ENCODE measurements at regions not wholly inside any gene's neighbourhood (a gene's known extent, or its start where the extent isn't known, plus 50 kb on each side); places are given as distances from the start of the nearest gene placed in this dataset.

GRCh38 chr3:152578769-152579168 is 256.2 kb upstream of the P2RY1 start:
- intact Hi-C loops (cut with micrococcal nuclease) (loop anchor here (10.0 kb wide), 1 partner anchor 136 kb away; no protein-coding TSS in a partner anchor), in situ Hi-C loops (cut with MboI) (no loop called here)
- no peaks in the 10 kb centered on the region for H3K9me3 ChIP-seq (replicated peaks; ENCODE audit: control insufficient read depth, insufficient read depth, low read depth, low read length)
- DNase-seq (ENCODE audit: extremely low read depth in 1 of 4, low spot score in 3 of 4) (no peak), ATAC-seq (no peak), FAIRE-seq (no peak)
- H3K4me2 ChIP-seq (ENCODE audit: insufficient read depth, low read length): no peak overlapping the region
- TF ChIP-seq CEBPB (tag; IDR thresholded peaks at IDR 0.05) (peak; percentile 56), KHSRP (IDR thresholded peaks at IDR 0.05) (no peak), MEIS2 (IDR thresholded peaks at IDR 0.05; ENCODE audit: partially characterized antibody) (no peak), ZNF282 (CRISPR knock-in tag; IDR thresholded peaks at IDR 0.05) (no peak), CEBPG (CRISPR knock-in tag; IDR thresholded peaks at IDR 0.05) (no peak), CEBPG (tag; conservative IDR thresholded peaks at IDR 0.05 in 1 of 2, IDR thresholded peaks at IDR 0.05 in 1 of 2) (peak in 1 of 2 experiments; percentile 20; a peak in 1 of 4 replicates)
- no peak overlapping the region for H2AFZ ChIP-seq (ENCODE audit: low read depth, low read length)
- POLR2A ChIA-PET: interaction anchor here (0.8 kb wide), 1 partner anchor 187 kb away, joined by 3 read pairs; no protein-coding TSS in a partner anchor
- BruUV-seq (replicated peaks): no TSS peak
- no peak overlapping the region for H3K27ac ChIP-seq (ENCODE audit: extremely low read depth, low read depth, low read length)
- no peaks in the 10 kb centered on the region; a peak in 1 of 5 replicates for H3K4me1 ChIP-seq (replicated peaks in 1 of 2; ENCODE audit: control insufficient read depth in 2 of 2, insufficient read depth in 2 of 2, low read length in 2 of 2)
- H3K79me2 ChIP-seq (ENCODE audit: control insufficient read depth, insufficient read depth, low read length): no peaks in the 10 kb centered on the region
- no peaks in the 10 kb centered on the region for H3K36me3 ChIP-seq (ENCODE audit: control insufficient read depth, insufficient read depth, low read length)
- H3K4me3 ChIP-seq: no peak overlapping the region
- no peaks in the 10 kb centered on the region for H3K9me1 ChIP-seq (ENCODE audit: control insufficient read depth, insufficient read depth, low read length)
- no peaks in the 10 kb centered on the region for H3K27me3 ChIP-seq (ENCODE audit: control insufficient read depth in 2 of 2, insufficient read depth in 2 of 2, low read length in 2 of 2)
- CTCF ChIA-PET (ENCODE audit: low intra/inter-chr PET ratio): no interaction called here
- H4K20me1 ChIP-seq (replicated peaks; ENCODE audit: control insufficient read depth, insufficient read depth, low read length): no peaks in the 10 kb centered on the region
- H3K9ac ChIP-seq (ENCODE audit: insufficient read depth in 1 of 2, low read depth in 2 of 2, low read length in 2 of 2): no peak overlapping the region

GRCh38 chr3:152581951-152582350 is 253.0 kb upstream of the P2RY1 start:
- H3K36me3 ChIP-seq (ENCODE audit: control insufficient read depth, insufficient read depth, low read length): no peaks in the 10 kb centered on the region
- H3K27ac ChIP-seq (ENCODE audit: extremely low read depth, low read depth, low read length): no peak overlapping the region
- H3K79me2 ChIP-seq (ENCODE audit: control insufficient read depth, insufficient read depth, low read length): no peaks in the 10 kb centered on the region
- ATAC-seq (no peak), DNase-seq (ENCODE audit: extremely low read depth in 1 of 4, low spot score in 3 of 4) (no peak), FAIRE-seq (no peak)
- in situ Hi-C loops (cut with MboI) (no loop called here), intact Hi-C loops (cut with micrococcal nuclease) (no loop called here)
- ChIA-PET POLR2A (interaction anchor here (1.5 kb wide), 1 partner anchor 14 kb away, joined by 4 read pairs; no protein-coding TSS in a partner anchor), CTCF (ENCODE audit: low intra/inter-chr PET ratio) (no interaction called here)
- peak overlapping the region; percentile 46 for H2AFZ ChIP-seq (ENCODE audit: low read depth, low read length)
- no peaks in the 10 kb centered on the region for H3K27me3 ChIP-seq (ENCODE audit: control insufficient read depth in 2 of 2, insufficient read depth in 2 of 2, low read length in 2 of 2)
- H3K4me1 ChIP-seq (replicated peaks in 1 of 2; ENCODE audit: control insufficient read depth in 2 of 2, insufficient read depth in 2 of 2, low read length in 2 of 2): peaks cover 0 to under 1% of the 10 kb centered on the region in 2 experiments; a peak in 2 of 5 replicates
- no peak overlapping the region for H3K9ac ChIP-seq (ENCODE audit: insufficient read depth in 1 of 2, low read depth in 2 of 2, low read length in 2 of 2)
- H4K20me1 ChIP-seq (replicated peaks; ENCODE audit: control insufficient read depth, insufficient read depth, low read length): no peaks in the 10 kb centered on the region
- H3K9me1 ChIP-seq (ENCODE audit: control insufficient read depth, insufficient read depth, low read length): no peaks in the 10 kb centered on the region
- 41% methylated on average over 3 of the region's 3 CpGs for WGBS (ENCODE audit: insufficient coverage, low coverage, missing lambda C conversion rate)
- BruUV-seq (replicated peaks): no TSS peak
- H3K4me2 ChIP-seq (ENCODE audit: insufficient read depth, low read length): no peak overlapping the region
- no peaks in the 10 kb centered on the region for H3K9me3 ChIP-seq (replicated peaks; ENCODE audit: control insufficient read depth, insufficient read depth, low read depth, low read length)
- no peak overlapping the region for H3K4me3 ChIP-seq
- TF ChIP-seq BHLHE40 (IDR thresholded peaks at IDR 0.05; ENCODE audit: low read length) (no peak), TEAD1 (CRISPR knock-in tag; IDR thresholded peaks at IDR 0.05) (no peak), ZNF134 (CRISPR knock-in tag; conservative IDR thresholded peaks at IDR 0.05) (no peak), POU5F1 (IDR thresholded peaks at IDR 0.05; ENCODE audit: borderline replicate concordance, low read depth, low read length, partially characterized antibody) (no peak), ZNF589 (CRISPR knock-in tag; IDR thresholded peaks at IDR 0.05; ENCODE audit: low read depth) (no peak), BRD9 (IDR thresholded peaks at IDR 0.05; ENCODE audit: low read depth, partially characterized antibody) (no peak), IFI16 (CRISPR knock-in tag; IDR thresholded peaks at IDR 0.05) (no peak), ZNF436 (CRISPR knock-in tag; IDR thresholded peaks at IDR 0.05) (no peak), HIVEP1 (CRISPR knock-in tag; IDR thresholded peaks at IDR 0.05) (no peak), CEBPZ (IDR thresholded peaks at IDR 0.05; ENCODE audit: borderline replicate concordance, low read depth, low read length) (no peak)

Data from K562 (cell line).